ENCODE measurements at regions not wholly inside any gene's neighbourhood (a gene's known extent, or its start where the extent isn't known, plus 50 kb on each side); places are given as distances from the start of the nearest gene placed in this dataset.

- ChIA-PET CTCF (no interaction called here), POLR2A (ENCODE audit: unreplicated experiment) (no interaction called here)
- 100% methylated on average over 1 of the region's 3 CpGs; no CpG with 5 or more reads in 1 of the 2 experiments for WGBS, 2 experiments (ENCODE audit: extremely low coverage in 2 of 2, insufficient read length in 1 of 2)
- Histone ChIP-seq H3K36me3 (ENCODE audit: control insufficient read depth, insufficient read depth, low read length) (no peaks in the 10 kb centered on the region), H2BK120ac (ENCODE audit: low read depth, low read length) (no peak overlapping the region), H3K79me1 (ENCODE audit: low read depth in 1 of 2, low read length in 2 of 2) (no peaks in the 10 kb centered on the region), H3K18ac (ENCODE audit: low read depth, low read length) (no peak overlapping the region), H3K4me3 (ENCODE audit: insufficient read depth, low read depth, low read length) (no peak overlapping the region), H3K4me2 (ENCODE audit: low read depth, low read length) (no peak overlapping the region), H3K9me1 (ENCODE audit: insufficient read depth, low read length) (no peaks in the 10 kb centered on the region), H3K14ac (replicated peaks; ENCODE audit: low read depth, low read length) (no peak overlapping the region), H3K56ac (ENCODE audit: extremely low read depth, insufficient read depth, low read length) (no peak overlapping the region), H2BK15ac (ENCODE audit: low read depth, low read length) (no peak overlapping the region), H3K27ac (ENCODE audit: insufficient read depth, low read length) (no peak overlapping the region), H3K4me1 (ENCODE audit: control insufficient read depth, insufficient read depth, low read length) (no peaks in the 10 kb centered on the region), H4K20me1 (ENCODE audit: insufficient read depth, low read length) (no peaks in the 10 kb centered on the region), H3K27me3 (ENCODE audit: control insufficient read depth, insufficient read depth, low read length) (no peaks in the 10 kb centered on the region), H3K9me3 (ENCODE audit: control insufficient read depth, insufficient read depth, low read length) (no peaks in the 10 kb centered on the region), H2AFZ (replicated peaks; ENCODE audit: low read length, poor library complexity) (no peak overlapping the region), H4K91ac (ENCODE audit: insufficient read depth, low read depth, low read length) (no peak overlapping the region), H3K4ac (ENCODE audit: low read depth, low read length) (no peak overlapping the region), H3K23ac (ENCODE audit: low read depth, low read length) (no peak overlapping the region), H3K9ac (ENCODE audit: low read depth, low read length) (no peak overlapping the region), H4K8ac (ENCODE audit: low read depth in 2 of 2, low read length in 2 of 2) (no peak overlapping the region), H2AK5ac (ENCODE audit: low read depth, low read length) (no peak overlapping the region), H2BK5ac (ENCODE audit: low read depth, low read length, poor library complexity, severe bottlenecking) (no peak overlapping the region), H4K5ac (ENCODE audit: low read depth, low read length) (no peak overlapping the region), H2AK9ac (replicated peaks; ENCODE audit: low read depth, low read length, poor library complexity) (no peak overlapping the region), H2BK20ac (ENCODE audit: low read depth, low read length) (no peak overlapping the region)
- DNase-seq (no peak), ATAC-seq (ENCODE audit: low read depth) (no peak)
- no TSS peak for BruUV-seq (replicated peaks)
- TF ChIP-seq MAZ (IDR thresholded peaks at IDR 0.05; ENCODE audit: borderline replicate concordance, low read depth, low read length) (no peak), MXI1 (IDR thresholded peaks at IDR 0.05; ENCODE audit: borderline replicate concordance, low read depth, low read length) (no peak), ELK1 (IDR thresholded peaks at IDR 0.05; ENCODE audit: borderline replicate concordance, low read depth, low read length) (no peak), SMC3 (IDR thresholded peaks at IDR 0.05; ENCODE audit: low read depth, low read length) (no peak)
- in situ Hi-C loops (cut with MboI; ENCODE audit: low sequenced_read_pairs), result no loop called here
- intact Hi-C loops (cut with micrococcal nuclease), result no loop called here
- dilution Hi-C loops (cut with HindIII; ENCODE audit: low sequenced_read_pairs, unreplicated experiment), result no loop called here
Measured at GRCh38 chr6:125577124-125577662, 172.2 kb upstream of the HEY2 start.
